ENCODE measurements at regions not wholly inside any gene's neighbourhood (a gene's known extent, or its start where the extent isn't known, plus 50 kb on each side); places are given as distances from the start of the nearest gene placed in this dataset.

DNA sequence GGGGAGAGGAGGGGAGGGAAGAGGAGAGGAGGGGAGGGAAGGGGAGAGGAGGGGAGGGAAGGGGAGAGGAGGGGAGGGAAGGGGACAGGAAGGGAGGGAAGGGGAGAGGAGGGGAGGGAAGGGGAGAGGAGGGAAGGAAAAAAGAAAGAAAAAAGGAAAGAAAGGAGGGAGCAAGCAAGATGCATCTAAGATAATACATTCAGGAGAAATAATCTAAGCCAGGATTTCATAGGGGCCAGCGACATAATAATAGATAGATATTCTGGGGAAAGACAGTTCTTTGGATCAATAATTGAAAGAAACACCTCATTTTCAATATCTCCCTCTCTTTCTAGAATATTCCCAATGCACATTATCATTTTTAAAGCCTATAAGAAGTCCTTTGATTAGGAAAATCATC, 328.9 kb upstream of the ID2 start:
- no peak for DNase-seq (ENCODE audit: low read depth, low spot score)
- H3K4me1 ChIP-seq (ENCODE audit: insufficient read depth, insufficient read length), result no peaks in the 10 kb centered on the region
- H3K27me3 ChIP-seq (ENCODE audit: insufficient read depth, insufficient read length), result no peaks in the 10 kb centered on the region
- H3K36me3 ChIP-seq (ENCODE audit: insufficient read depth, insufficient read length, low read length), result no peaks in the 10 kb centered on the region
- H3K4me3 ChIP-seq (ENCODE audit: insufficient read length, low read depth), result no peak overlapping the region
- H3K9ac ChIP-seq (ENCODE audit: insufficient read length, low read depth), result no peak overlapping the region
- TF ChIP-seq YY1 (IDR thresholded peaks at IDR 0.05; ENCODE audit: insufficient read depth, insufficient read length) (no peak), ZNF274 (IDR thresholded peaks at IDR 0.05; ENCODE audit: low read depth, low read length) (no peak), SUZ12 (IDR thresholded peaks at IDR 0.05; ENCODE audit: extremely low read depth, insufficient read depth, insufficient read length) (no peak)
- no peaks in the 10 kb centered on the region for H3K9me3 ChIP-seq (ENCODE audit: insufficient read depth, low read length)

DNA sequence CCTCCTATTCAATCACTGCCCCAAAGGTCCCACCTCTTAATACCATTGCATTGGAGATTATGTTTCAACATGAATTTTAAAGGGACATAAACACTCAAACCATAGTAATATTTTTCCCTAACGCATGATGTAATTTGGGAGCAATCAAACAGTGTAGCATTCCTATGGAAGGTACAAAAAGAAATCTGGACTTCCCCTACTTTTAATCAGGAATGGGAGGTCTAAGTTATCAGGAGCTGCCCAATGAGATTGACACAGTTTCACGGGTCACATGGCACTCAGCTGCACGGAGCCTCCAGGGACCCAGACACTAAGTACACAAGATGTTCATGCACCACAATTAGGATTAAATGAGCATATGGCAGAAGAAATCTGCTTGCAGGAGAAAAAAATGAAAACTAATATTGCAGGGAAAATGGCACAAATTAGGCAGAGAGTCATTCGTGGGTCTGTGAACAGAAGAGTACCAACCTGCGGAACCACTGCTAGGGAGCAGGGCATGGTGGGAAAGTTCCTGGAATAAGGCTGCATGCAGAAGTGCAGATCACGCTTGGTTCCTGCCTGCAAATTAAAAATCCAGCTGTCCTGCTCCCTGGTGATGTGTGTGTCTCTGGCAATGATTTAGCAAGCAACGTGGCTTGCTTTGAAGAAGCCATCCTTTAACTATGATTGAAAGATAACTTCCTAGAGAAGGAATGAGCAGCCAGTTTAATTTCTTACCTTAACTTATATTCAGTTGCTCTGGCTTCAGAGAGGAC, 326.6 kb upstream of the ID2 start:
- no peak for DNase-seq (ENCODE audit: low read depth, low spot score)
- Histone ChIP-seq H3K4me1 (ENCODE audit: insufficient read depth, insufficient read length) (no peaks in the 10 kb centered on the region), H3K36me3 (ENCODE audit: insufficient read depth, insufficient read length, low read length) (no peaks in the 10 kb centered on the region), H3K27me3 (ENCODE audit: insufficient read depth, insufficient read length) (no peaks in the 10 kb centered on the region), H3K9ac (ENCODE audit: insufficient read length, low read depth) (no peak overlapping the region), H3K4me3 (ENCODE audit: insufficient read length, low read depth) (no peak overlapping the region), H3K9me3 (ENCODE audit: insufficient read depth, low read length) (no peaks in the 10 kb centered on the region)
- TF ChIP-seq ZNF274 (IDR thresholded peaks at IDR 0.05; ENCODE audit: low read depth, low read length), result no peak
- no peak for TF ChIP-seq YY1 (IDR thresholded peaks at IDR 0.05; ENCODE audit: insufficient read depth, insufficient read length)
- TF ChIP-seq SUZ12 (IDR thresholded peaks at IDR 0.05; ENCODE audit: extremely low read depth, insufficient read depth, insufficient read length), result no peak

DNA sequence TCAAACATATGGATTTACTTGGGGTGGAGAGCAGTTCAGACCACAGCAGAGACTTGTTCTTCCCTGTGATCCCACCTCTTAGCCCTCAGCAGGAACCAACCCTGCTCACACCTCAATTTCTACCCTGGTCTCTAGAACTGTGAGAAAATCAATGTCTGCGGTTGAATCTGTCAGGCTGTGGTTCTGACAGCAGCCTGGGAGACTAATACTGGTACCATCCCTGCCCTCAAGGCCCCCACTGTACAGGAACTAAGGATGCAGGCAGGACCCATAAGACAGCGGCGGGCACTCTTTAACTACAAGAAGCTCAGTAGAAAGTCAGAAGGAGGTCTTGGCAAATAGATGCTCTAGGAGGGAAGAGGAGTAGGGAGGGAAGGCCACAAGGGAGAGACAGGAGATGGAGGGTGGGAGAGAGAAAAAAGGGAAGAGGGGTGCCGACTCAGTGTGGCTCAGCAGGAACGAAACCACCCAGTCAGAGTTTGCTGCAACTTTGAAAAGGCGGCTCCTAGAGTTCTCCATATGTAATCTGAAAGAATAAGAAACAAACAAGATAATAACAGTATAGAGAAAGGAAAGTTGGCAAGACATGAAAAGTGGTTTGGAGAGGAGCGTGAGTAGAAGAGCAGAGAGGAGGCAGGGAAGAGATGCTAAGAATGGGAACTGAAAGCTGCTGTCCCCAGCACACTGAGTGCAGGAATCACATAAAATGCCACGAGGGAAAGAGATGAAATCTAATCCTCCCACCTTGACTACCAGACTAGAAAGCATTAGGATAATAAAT, 323.9 kb upstream of the ID2 start:
- H3K9me3 ChIP-seq (ENCODE audit: insufficient read depth, low read length), result no peaks in the 10 kb centered on the region
- no peaks in the 10 kb centered on the region for H3K27me3 ChIP-seq (ENCODE audit: insufficient read depth, insufficient read length)
- no peak for DNase-seq (ENCODE audit: low read depth, low spot score)
- H3K9ac ChIP-seq (ENCODE audit: insufficient read length, low read depth), result no peak overlapping the region
- no peak overlapping the region for H3K4me3 ChIP-seq (ENCODE audit: insufficient read length, low read depth)
- H3K4me1 ChIP-seq (ENCODE audit: insufficient read depth, insufficient read length), result no peaks in the 10 kb centered on the region
- no peaks in the 10 kb centered on the region for H3K36me3 ChIP-seq (ENCODE audit: insufficient read depth, insufficient read length, low read length)
- no peak for TF ChIP-seq SUZ12 (IDR thresholded peaks at IDR 0.05; ENCODE audit: extremely low read depth, insufficient read depth, insufficient read length)
- no peak for TF ChIP-seq YY1 (IDR thresholded peaks at IDR 0.05; ENCODE audit: insufficient read depth, insufficient read length)

DNA sequence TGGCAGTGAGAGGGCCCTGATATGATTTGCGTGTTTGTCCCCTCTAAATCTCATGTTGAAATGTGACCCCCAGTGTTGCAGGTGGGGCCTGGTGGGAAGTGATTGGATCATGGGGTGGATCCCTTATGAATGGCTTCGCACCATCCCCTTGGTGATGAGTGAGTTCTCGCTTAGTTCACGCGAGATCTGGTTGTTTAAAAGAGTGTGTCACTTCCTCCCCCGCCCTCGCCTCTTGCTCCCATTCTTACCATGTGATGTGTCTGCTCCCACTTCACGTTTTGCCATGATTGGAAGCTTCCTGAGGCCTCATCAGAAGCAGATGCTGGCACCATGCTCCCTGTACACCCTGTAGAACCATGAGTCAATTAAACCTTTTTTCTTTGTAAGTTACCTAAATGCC, 319.9 kb upstream of the ID2 start:
- no peak for TF ChIP-seq SUZ12 (IDR thresholded peaks at IDR 0.05; ENCODE audit: extremely low read depth, insufficient read depth, insufficient read length)
- TF ChIP-seq ZNF274 (IDR thresholded peaks at IDR 0.05; ENCODE audit: low read depth, low read length), result no peak
- TF ChIP-seq YY1 (IDR thresholded peaks at IDR 0.05; ENCODE audit: insufficient read depth, insufficient read length), result no peak
- no peaks in the 10 kb centered on the region for H3K36me3 ChIP-seq (ENCODE audit: insufficient read depth, insufficient read length, low read length)
- H3K9ac ChIP-seq (ENCODE audit: insufficient read length, low read depth), result no peak overlapping the region
- H3K4me1 ChIP-seq (ENCODE audit: insufficient read depth, insufficient read length), result no peaks in the 10 kb centered on the region
- no peak overlapping the region for H3K4me3 ChIP-seq (ENCODE audit: insufficient read length, low read depth)
- no peaks in the 10 kb centered on the region for H3K9me3 ChIP-seq (ENCODE audit: insufficient read depth, low read length)
- no peaks in the 10 kb centered on the region for H3K27me3 ChIP-seq (ENCODE audit: insufficient read depth, insufficient read length)
- DNase-seq (ENCODE audit: low read depth, low spot score), result no peak

DNA sequence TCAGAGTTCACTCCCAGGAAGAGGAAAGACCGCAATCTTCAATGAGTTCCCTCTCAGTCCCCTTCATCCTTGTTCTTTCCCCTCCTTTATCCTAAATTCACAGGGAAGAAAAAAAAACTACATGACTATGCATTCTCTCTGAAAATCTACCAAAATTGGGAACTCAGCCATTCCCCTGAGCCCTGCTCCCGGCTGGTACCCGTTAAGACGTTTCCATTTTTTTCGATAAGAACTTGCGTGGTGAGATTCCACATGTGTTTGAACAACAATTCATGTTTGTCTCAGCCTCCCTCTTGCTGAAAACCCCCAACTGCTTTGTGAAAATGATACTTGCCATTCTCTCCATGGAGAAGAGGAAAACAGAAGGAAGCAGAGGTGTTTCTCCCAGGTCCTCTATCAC, 318.7 kb upstream of the ID2 start:
- TF ChIP-seq YY1 (IDR thresholded peaks at IDR 0.05; ENCODE audit: insufficient read depth, insufficient read length) (no peak), ZNF274 (IDR thresholded peaks at IDR 0.05; ENCODE audit: low read depth, low read length) (no peak), SUZ12 (IDR thresholded peaks at IDR 0.05; ENCODE audit: extremely low read depth, insufficient read depth, insufficient read length) (no peak)
- no peaks in the 10 kb centered on the region for H3K9me3 ChIP-seq (ENCODE audit: insufficient read depth, low read length)
- H3K36me3 ChIP-seq (ENCODE audit: insufficient read depth, insufficient read length, low read length), result no peaks in the 10 kb centered on the region
- H3K4me3 ChIP-seq (ENCODE audit: insufficient read length, low read depth), result no peak overlapping the region
- H3K9ac ChIP-seq (ENCODE audit: insufficient read length, low read depth), result no peak overlapping the region
- H3K27me3 ChIP-seq (ENCODE audit: insufficient read depth, insufficient read length), result no peaks in the 10 kb centered on the region
- DNase-seq (ENCODE audit: low read depth, low spot score), result no peak
- H3K4me1 ChIP-seq (ENCODE audit: insufficient read depth, insufficient read length), result no peaks in the 10 kb centered on the region

DNA sequence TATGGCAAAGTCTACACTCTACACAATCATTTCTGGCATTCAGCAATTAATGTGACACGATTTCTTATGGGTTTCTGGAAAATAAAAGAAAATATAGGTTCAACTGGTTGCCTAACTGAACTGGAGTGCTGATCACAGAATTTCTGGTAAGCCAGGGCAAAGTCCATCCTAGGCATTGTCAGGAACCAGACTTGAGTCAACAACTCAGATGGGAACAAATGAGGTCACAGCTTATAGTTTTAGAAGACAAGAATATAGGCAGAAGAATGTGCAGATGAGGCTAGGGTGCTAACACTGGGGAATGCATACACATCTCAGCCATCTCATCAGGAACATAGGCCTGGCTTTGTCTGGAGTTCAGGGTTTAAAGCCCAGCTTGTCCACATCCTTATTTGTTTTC, 317.2 kb upstream of the ID2 start:
- no peak for DNase-seq (ENCODE audit: low read depth, low spot score)
- TF ChIP-seq ZNF274 (IDR thresholded peaks at IDR 0.05; ENCODE audit: low read depth, low read length) (no peak), YY1 (IDR thresholded peaks at IDR 0.05; ENCODE audit: insufficient read depth, insufficient read length) (no peak), SUZ12 (IDR thresholded peaks at IDR 0.05; ENCODE audit: extremely low read depth, insufficient read depth, insufficient read length) (no peak)
- Histone ChIP-seq H3K27me3 (ENCODE audit: insufficient read depth, insufficient read length) (no peaks in the 10 kb centered on the region), H3K36me3 (ENCODE audit: insufficient read depth, insufficient read length, low read length) (no peaks in the 10 kb centered on the region), H3K4me1 (ENCODE audit: insufficient read depth, insufficient read length) (no peaks in the 10 kb centered on the region), H3K4me3 (ENCODE audit: insufficient read length, low read depth) (no peak overlapping the region), H3K9me3 (ENCODE audit: insufficient read depth, low read length) (no peaks in the 10 kb centered on the region), H3K9ac (ENCODE audit: insufficient read length, low read depth) (no peak overlapping the region)

DNA sequence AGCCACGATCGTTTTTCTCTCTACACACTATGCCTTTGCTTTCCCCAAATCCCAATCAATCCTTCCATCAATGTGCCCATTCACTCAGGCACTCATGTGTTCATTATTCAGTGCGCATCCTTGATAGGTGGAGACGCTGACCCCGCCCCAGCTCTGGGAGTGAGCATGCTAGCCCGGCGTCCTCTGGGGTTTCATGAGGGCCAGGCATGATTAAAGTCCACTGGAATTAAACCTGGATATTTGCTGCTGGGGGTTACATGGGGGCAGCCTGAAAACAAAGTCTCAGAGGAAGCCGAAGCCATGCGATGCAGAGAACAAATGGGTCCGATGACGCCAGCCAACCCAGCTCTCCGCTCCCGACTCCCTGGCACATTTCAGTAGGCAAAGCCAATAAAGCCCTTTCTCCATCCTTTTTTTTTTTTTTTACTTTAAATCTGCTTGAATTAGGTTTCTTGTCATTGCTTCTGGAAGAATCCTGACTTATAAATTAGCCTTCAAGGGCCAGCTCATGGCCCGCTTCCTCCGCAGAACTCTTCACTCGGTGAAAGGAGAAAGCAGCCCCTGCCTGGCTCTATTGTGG, 316.4 kb upstream of the ID2 start:
- no peak for DNase-seq (ENCODE audit: low read depth, low spot score)
- TF ChIP-seq SUZ12 (IDR thresholded peaks at IDR 0.05; ENCODE audit: extremely low read depth, insufficient read depth, insufficient read length) (no peak), ZNF274 (IDR thresholded peaks at IDR 0.05; ENCODE audit: low read depth, low read length) (no peak), YY1 (IDR thresholded peaks at IDR 0.05; ENCODE audit: insufficient read depth, insufficient read length) (no peak)
- no peaks in the 10 kb centered on the region for H3K36me3 ChIP-seq (ENCODE audit: insufficient read depth, insufficient read length, low read length)
- H3K9me3 ChIP-seq (ENCODE audit: insufficient read depth, low read length), result no peaks in the 10 kb centered on the region
- no peaks in the 10 kb centered on the region for H3K27me3 ChIP-seq (ENCODE audit: insufficient read depth, insufficient read length)
- no peaks in the 10 kb centered on the region for H3K4me1 ChIP-seq (ENCODE audit: insufficient read depth, insufficient read length)
- no peak overlapping the region for H3K4me3 ChIP-seq (ENCODE audit: insufficient read length, low read depth)
- H3K9ac ChIP-seq (ENCODE audit: insufficient read length, low read depth), result no peak overlapping the region

Data from NT2/D1 (cell line).